ENCODE measurements at regions not wholly inside any gene's neighbourhood (a gene's known extent, or its start where the extent isn't known, plus 50 kb on each side); places are given as distances from the start of the nearest gene placed in this dataset.
"Not testable (repeated sequence)": the region's sequence is repeated elsewhere in the genome, so short reads cannot be mapped to it uniquely, and the experiment has no call there.

- no peak for DNase-seq (ENCODE audit: low read depth in 2 of 2)
Measured at GRCh38 chrX:39791691-39792090, 306.1 kb downstream of the BCOR start.

GRCh38 chrX:39795605-39796004 lies 302.2 kb downstream of the BCOR start:
- no peak for DNase-seq (ENCODE audit: low read depth in 2 of 2)

GRCh38 chrX:39796856-39797255 lies 300.9 kb downstream of the BCOR start:
- DNase-seq (ENCODE audit: low read depth in 2 of 2) = no peak

GRCh38 chrX:39798488-39798887 lies 299.3 kb downstream of the BCOR start:
- DNase-seq (ENCODE audit: low read depth in 2 of 2) = not testable (repeated sequence)

GRCh38 chrX:39802354-39802753 lies 295.4 kb downstream of the BCOR start:
- DNase-seq (ENCODE audit: low read depth in 2 of 2) = no peak

DNA sequence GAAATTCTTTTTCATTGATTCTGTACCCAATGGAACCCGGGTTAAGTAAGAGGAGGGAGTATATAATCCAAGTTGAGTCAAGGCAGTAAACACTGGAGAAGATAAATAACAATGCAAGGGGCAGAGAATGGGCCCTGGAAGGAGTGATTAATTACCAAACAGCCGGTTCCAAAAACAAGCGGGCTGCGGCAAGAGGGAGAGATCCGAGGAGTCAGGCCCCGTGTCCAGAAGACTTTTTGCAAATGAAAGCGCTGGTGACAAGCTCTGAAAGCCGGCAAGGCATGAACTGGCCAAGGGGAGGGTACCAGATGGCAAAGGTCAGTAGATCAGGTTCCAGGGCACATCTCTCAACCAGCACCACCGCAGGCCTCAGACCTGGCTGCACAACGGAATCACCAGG lies 294.9 kb downstream of the BCOR start:
- no peak for DNase-seq (ENCODE audit: low read depth in 2 of 2)

- no peak for DNase-seq (ENCODE audit: low read depth in 2 of 2)
Measured at GRCh38 chrX:39805022-39805421, 292.7 kb downstream of the BCOR start.

DNA sequence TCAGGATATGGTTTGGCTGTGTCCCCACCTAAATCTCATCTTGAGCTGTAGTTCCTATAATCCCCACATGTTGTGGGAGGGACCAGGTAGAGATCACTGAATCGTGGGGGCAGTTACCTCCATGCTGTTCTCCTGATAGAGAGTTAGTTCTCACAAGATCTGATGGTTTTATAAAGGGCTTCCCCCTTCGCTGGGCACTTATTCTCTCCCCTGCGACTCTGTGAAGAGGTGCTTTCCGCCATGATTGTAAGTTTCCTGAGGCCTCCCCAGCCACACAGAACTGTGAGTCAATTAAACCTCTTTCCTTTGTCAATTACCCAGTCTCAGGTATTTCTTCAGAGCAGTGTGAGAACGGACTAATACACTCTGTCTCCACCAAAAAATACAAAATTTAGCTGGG lies 291.9 kb downstream of the BCOR start:
- DNase-seq (ENCODE audit: low read depth in 2 of 2) = no peak

- DNase-seq (ENCODE audit: low read depth in 2 of 2) = no peak
Measured at GRCh38 chrX:39808471-39808917, 289.3 kb downstream of the BCOR start.

DNA sequence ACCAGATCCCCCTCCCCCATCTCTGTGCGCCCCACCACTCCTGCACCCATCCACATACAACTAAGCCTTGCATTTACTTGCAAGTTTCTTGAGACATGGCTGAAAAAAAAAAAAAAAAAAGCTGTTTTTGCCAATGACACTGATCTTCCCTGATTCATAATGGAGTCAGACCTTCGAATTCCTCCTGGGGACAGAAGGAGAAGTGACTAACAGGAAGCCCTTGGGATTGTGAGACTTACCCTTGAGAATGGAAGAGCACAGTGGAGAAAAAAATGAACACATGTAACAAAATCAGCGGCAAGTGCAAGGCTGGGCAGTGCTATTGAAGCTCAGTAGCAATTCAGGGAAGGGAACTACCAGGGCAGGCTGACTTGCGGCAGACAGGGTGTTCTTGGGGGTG lies 288.4 kb downstream of the BCOR start:
- DNase-seq (ENCODE audit: low read depth in 2 of 2) = no peak

DNA sequence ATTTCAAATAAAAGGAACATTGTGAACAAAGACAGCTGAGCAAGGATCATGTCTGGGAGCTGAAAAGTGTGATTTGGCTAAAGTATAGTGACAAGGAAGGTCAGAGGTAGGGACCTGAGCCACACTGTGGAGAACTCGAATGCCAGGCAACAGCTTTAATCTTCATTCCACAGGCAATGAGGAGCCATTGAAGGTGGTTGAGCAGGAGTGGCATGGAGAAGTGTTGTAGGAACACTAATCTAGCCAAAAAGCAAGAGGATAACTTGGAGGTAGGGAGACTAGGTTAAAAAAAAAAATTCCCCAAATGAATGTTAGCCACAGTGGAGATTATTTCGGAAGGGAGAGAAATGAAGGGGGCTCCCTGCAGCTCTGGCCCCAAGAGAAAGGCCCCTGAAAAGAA lies 286.9 kb downstream of the BCOR start:
- DNase-seq (ENCODE audit: low read depth in 2 of 2) = no peak

DNA sequence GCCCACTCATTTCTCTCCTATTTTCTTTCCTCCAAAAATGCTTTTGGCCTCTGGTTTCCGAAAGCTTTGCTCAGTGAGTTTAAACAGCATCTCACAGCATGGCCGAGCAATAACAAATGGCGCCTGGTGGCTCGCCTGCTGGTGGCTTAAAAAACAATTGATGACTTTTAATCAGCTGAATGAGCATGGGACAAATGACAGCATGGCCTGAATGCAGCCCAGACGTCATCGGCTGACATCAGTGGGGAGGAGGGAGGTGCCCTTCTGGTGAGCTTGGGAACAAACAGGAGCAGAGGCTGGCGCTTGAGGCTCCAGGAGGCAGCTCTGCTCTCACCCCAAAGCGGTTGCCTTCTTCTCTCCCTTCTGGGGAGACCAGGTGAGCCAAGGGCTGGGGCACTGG lies 286.4 kb downstream of the BCOR start:
- no peak for DNase-seq (ENCODE audit: low read depth in 2 of 2)

- no peak for DNase-seq (ENCODE audit: low read depth in 2 of 2)
Measured at GRCh38 chrX:39813631-39814277, 284.0 kb downstream of the BCOR start.

DNA sequence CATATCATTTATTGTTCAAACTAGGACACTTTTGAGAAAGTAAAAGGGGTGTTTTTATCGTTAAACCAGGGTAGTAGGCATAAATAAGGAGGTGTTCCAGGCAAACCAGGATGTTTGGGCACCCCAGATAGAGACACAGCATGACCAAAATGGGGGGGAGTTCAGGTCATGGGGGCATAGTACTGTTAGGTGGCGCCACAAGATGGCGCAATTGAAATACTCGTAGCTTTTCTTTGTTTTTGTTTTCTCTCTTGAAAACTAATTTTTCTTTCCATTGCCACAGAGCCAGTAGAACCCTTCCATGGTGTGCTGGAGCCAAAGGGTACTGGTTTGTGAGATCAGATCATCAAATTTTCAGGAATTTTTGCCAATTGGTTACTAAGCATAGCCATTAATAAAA lies 283.4 kb downstream of the BCOR start:
- DNase-seq (ENCODE audit: low read depth in 2 of 2) = no peak

- DNase-seq (ENCODE audit: low read depth in 2 of 2) = no peak
Measured at GRCh38 chrX:39815631-39816030, 282.1 kb downstream of the BCOR start.

DNA sequence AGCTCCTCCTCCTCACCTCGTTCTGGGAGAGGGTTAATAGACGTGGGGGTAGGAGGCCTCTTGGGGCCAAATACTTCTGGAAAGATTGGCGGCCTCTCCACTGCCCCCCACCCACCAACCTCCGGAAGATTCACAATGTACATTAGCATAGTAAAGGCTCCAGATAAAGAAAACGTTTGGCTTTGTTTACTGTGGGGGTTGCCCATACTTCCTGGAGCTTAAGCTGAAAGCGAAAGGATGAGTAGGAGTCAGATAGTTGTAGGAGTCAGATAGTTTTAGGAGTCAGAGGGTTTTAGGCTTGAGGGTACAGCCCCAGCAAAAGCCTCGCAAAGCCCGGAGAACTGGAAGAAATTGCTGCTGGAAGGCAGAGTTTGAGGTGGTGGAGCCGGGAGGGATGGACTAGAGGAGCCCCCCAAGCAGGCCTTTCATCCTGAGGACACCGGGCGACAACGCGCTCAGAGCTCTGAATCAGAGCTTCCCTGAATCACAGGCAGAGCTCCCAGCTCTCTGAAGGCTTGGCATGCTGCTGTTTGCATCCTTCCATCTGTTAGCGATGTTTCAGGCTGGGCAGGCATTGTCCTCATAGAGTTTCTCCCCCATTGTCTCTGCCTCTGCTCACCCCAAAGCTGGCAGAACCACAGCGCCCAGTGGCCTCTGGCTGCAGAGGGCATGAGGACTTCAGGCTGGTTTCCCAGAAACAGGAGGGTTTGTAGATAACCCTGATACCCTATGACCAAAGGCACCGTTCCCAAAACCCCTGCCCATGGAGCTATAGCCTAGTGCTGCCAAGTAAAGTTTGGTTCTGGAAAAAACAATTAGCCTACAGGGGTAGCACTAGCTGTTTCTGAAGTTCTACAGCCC lies 280.7 kb downstream of the BCOR start:
- DNase-seq (ENCODE audit: low read depth in 2 of 2) = no peak

DNA sequence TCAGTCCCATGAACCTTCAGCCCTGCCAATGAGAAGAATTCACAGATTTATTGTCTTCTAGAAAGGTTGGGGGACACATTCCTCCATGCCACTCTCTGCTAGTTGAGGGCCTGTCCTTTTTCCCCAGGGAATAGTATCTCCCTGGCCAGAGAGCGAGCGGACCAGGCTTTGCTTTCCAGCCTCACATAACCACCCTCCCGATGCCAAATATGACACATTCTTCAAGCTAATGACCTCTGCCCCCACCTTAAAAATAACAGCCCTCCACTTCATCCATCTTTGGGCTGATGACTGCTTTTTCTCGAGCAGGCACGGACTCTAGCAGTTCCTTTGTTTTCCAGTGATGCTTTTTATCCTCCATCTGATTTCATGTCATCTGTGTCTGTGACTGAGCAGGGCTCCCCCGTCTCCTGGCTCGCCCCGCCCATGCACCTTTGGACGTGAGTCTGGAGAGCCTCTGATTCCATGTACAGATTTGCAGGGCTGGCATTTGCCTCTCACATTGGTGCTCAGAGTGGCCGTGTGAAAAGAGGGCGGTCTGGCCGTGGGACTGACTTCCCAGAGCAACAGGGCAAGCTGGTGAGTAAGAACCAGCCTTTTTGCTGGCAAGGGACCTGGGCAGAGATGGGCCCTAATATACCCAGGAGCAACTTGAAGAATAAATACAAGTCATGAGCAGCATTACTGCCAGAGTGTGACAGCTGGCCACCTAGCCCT lies 279.8 kb downstream of the BCOR start:
- DNase-seq (ENCODE audit: low read depth in 2 of 2) = no peak

DNA sequence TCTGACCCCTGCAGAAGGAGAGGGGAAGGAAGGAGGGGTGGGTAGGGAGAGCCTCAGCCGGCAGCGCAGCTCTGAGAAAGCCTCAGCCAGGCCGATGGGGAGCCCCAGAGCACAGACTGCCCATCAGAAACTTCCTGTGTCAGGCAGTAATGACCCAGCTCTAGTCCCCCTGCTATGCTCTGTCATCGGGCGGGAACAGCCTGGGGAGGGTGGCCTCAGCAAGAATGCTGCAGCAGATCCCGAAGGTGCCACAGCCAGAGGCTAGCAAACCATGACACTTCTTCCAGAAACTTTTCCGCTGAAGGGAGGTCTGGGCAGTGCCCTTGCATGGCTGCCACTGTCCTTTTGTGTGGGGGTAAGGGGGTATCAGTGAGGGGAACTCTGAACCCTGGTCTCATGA lies 279.0 kb downstream of the BCOR start:
- DNase-seq (ENCODE audit: low read depth in 2 of 2) = no peak

GRCh38 chrX:39819921-39820849 lies 277.6 kb downstream of the BCOR start:
- no peak for DNase-seq (ENCODE audit: low read depth in 2 of 2)

GRCh38 chrX:39820938-39821708 lies 276.6 kb downstream of the BCOR start:
- DNase-seq (ENCODE audit: low read depth in 2 of 2) = no peak

DNA sequence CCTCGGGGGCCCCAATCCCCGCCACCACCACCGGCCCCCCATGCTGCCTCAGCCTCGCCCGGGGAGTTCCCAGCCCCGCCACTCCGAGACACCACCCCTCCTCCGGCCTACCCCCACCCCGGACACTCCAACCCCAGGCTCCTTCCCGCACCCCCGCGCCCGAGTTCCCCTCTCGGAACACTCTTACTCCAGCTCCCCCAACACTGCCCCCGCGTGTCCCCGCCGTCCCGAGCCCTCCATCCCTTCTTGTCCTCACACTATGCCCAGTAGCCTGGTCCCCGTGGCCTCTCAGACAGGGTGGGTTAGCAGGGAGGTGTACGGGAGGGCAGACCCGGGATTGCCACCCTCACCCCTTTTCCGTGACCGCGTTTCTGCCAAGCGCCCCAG lies 276.1 kb downstream of the BCOR start:
- DNase-seq (ENCODE audit: low read depth in 2 of 2) = no peak
